ENCODE measurements at regions not wholly inside any gene's neighbourhood (a gene's known extent, or its start where the extent isn't known, plus 50 kb on each side); places are given as distances from the start of the nearest gene placed in this dataset.

DNA sequence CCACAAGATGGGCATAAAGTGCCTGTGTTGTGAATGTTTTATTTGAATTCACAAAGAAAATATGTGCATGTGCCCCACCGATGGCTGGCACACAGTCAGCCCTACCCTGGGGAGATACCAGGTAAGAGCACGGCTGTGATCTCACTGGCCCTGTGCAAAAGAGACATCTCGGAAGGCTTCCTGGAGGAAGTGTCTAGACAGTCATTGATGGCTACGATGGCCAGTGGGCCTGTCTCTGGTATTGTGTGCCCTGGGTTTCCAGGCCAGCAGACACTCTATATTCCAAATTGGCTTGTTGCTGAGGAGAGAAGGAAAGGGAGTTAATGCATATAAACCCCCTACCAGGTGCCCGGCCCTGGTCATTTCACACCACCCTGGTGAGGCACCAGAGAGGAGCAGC is 211.7 kb downstream of the GLI2 start:
- TF ChIP-seq ZNF274 (IDR thresholded peaks at IDR 0.05; ENCODE audit: low read depth, low read length) (no peak), YY1 (IDR thresholded peaks at IDR 0.05; ENCODE audit: insufficient read depth, insufficient read length) (no peak)
